GM13976 (cell line): ENCODE measurements at regions not wholly inside any gene's neighbourhood (a gene's known extent, or its start where the extent isn't known, plus 50 kb on each side); places are given as distances from the start of the nearest gene placed in this dataset.
"Not testable (repeated sequence)": the region's sequence is repeated elsewhere in the genome, so short reads cannot be mapped to it uniquely, and the experiment has no call there.

Experiments used
- DNase-seq: peaks from one replicate; pipeline ENCODE4 v3.0.0; 2012; ENCODE audit warnings: low spot score
- in situ Hi-C: fragments of 300-500 bp; cut with MboI; formaldehyde crosslinking; loops from one replicate; pipeline ENCODE4 v1.12.0; 2022; ENCODE audit warnings: low sequenced_read_pairs, mixed read lengths, inconsistent platforms; ENCODE audit not compliant: unreplicated experiment
- TF ChIP-seq, protein P1 (sequence below): IDR thresholded peaks from 2 replicates; pipeline ENCODE4 v1.5.1; 2012; ENCODE audit warnings: borderline replicate concordance, mild to moderate bottlenecking; ENCODE audit not compliant: insufficient read depth; ENCODE audit errors: extremely low read depth, missing control alignments, control extremely low read depth

DNA sequence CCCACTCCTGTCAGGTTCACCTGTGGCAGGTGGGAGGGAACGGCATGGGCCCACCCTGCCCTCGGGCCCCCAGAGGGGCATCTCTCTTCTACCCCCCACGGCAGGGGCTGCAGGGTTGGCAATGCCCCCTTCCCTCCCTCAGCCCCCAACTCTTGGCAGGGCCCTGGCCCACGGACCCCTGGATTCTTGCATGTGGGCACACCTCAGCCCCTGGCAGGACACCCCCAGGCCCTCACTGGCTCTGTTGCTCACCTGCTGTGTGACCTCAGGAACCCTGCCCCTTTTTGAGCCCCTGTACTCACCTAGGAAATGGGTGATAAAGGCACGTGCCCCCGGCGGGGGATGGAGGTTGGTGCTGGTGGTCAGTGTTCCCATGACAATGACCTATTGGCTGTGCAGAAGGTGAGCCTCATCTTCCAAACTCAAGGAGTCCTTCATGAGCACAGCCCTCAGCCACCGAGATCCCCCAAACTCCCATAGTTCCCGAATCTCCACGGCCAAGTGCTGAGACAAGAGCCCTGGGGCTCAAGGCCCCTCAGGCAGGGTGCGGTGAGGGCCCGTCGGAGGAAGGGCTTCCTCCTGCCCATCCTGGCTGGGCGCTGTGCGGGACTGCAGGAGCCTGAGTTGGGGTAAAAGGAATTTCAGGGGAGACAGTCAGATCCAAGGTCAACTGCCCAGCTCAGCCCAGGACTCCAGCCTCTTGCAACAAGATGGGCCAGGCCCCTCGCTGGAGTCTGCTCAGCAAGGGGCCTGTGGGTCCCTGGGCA is 198.2 kb downstream of the IGLL1 start:
- peak; percentile 23 for DNase-seq
- TF ChIP-seq, protein P1, sequence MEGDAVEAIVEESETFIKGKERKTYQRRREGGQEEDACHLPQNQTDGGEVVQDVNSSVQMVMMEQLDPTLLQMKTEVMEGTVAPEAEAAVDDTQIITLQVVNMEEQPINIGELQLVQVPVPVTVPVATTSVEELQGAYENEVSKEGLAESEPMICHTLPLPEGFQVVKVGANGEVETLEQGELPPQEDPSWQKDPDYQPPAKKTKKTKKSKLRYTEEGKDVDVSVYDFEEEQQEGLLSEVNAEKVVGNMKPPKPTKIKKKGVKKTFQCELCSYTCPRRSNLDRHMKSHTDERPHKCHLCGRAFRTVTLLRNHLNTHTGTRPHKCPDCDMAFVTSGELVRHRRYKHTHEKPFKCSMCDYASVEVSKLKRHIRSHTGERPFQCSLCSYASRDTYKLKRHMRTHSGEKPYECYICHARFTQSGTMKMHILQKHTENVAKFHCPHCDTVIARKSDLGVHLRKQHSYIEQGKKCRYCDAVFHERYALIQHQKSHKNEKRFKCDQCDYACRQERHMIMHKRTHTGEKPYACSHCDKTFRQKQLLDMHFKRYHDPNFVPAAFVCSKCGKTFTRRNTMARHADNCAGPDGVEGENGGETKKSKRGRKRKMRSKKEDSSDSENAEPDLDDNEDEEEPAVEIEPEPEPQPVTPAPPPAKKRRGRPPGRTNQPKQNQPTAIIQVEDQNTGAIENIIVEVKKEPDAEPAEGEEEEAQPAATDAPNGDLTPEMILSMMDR, result no peak
- in situ Hi-C loops, result no loop called here

DNA sequence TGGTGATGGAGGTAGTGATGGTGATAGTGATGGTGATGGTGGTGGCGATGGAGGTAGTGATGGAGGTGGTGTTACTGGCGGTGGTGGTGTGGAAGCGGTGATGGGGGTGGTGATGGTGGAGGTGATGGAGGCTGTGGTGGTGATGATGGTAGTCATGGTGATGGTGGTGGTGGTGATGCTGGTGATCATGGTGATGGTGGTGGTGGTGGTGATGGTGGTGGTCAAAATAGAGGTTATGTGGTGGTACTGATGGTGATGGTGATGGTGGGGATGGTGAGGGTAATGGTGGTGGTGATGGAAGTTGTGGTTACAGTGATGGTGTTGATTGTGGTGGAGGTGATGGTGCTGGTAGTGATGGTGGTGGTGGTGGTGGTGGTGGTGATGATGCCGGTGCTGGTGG is 199.2 kb downstream of the IGLL1 start:
- TF ChIP-seq, protein P1, result no peak
- in situ Hi-C loops, result no loop called here
- no peak for DNase-seq

DNA sequence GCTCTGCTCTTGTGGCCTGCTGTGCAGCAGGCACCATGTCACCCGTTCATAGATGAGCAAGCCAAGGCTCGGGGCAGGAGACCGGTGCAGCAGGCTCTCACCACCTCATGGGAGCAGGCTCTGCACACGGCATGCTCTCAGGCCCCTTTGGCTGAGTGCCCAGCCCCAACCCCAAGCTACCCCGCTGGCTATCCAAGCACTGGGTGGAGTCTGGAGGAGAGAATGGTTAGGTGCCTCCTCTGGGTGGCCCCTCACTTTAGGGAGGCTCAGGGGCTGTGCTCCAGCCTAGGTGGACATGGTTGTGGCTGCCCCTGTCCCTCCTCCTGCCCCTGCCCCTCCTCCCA is 199.9 kb downstream of the IGLL1 start:
- in situ Hi-C loops, result no loop called here
- no peak for DNase-seq
- TF ChIP-seq, protein P1, result no peak

DNA sequence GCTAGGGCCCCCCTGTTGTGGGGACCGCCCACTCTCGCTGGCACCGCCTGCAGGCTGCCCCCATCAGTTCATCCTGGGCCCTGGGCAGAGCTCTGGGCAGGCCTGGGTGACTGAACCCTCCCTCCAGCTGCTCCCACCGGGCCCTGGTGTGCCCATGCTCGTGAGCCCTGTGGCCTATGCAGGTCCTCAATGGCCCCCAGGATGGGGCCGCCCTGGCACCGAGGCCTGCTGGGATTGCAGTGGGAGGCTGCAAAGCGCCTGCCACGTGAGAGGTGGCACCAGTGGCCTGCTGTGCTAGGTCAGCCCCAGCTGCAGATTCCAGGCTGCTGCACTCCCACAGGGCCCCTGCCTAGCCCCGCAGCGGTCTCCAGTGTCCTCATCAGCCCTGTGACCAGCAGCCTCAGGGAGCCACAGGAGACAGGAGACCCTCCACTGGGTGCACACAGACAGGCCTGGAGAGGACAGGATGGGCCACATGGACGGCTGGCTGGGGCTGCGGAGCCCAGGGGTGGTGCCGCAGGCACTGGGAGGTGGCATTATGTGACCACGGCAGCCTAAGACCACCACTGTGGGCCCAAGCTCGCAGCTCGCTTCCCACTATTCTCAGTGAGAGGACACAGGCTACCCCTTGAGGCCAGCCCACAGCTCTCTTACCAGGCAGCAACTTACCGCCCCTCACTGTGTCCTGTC is 199.4 kb downstream of the BCR start:
- in situ Hi-C loops, result not testable (repeated sequence)

DNA sequence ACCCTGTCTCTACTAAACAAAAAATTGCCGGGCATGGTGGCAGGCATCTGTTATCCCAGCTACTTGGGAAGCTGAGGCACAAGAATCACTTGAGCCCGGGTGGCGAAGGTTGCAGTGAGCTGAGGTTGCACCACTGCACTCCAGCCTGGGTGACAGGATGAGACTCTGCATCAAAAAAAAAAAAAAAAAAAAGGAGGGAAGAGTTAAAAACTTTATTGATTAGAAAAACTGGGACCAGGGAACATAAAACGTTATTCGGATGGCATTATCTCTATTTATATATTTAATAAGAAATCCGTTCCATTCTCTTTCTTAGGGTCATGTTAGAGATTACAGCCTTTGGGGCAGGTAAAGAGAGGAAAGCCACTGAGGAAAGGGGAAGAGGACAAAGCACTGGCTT is 197.5 kb downstream of the BCR start:
- TF ChIP-seq, protein P1, result no peak
- DNase-seq, result no peak
- in situ Hi-C loops, result no loop called here

More for the DNA sequence above, 199.4 kb downstream of the BCR start:
- not testable (repeated sequence) for DNase-seq

DNA sequence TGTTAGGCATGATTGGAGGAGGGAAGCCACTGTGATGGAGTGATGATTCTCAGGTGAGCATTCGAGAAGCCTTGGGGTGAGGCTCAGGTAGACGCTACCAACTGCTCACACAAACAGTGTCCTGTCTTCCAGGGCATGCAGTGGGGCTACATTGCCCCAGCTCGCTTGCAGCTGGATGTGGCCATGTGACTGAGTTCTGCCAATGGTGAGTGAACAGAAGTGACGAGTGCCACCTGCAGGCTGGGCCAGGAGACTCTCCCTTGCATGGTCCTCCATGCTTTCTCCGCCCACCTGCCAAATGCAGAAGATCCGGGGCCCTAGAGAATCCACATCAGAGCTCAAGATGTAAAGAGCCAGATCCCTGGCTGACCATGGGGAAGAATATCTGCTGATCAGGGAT is 195.9 kb downstream of the BCR start:
- in situ Hi-C loops, result no loop called here
- TF ChIP-seq, protein P1, result peak; percentile 33
- peak; percentile 69 for DNase-seq
